ENCODE measurements at regions not wholly inside any gene's neighbourhood (a gene's known extent, or its start where the extent isn't known, plus 50 kb on each side); places are given as distances from the start of the nearest gene placed in this dataset.
"Not testable (repeated sequence)": the region's sequence is repeated elsewhere in the genome, so short reads cannot be mapped to it uniquely, and the experiment has no call there.

GRCh38 chr16:87198328-87198832 is 118.8 kb downstream of the C16orf95 start:
- no peak for DNase-seq

GRCh38 chr16:87198881-87199280 is 118.3 kb downstream of the C16orf95 start:
- DNase-seq: no peak

- no peak for DNase-seq
Measured at GRCh38 chr16:87199379-87199778, 117.8 kb downstream of the C16orf95 start.

- no peak for DNase-seq
Measured at GRCh38 chr16:87199901-87200300, 117.3 kb downstream of the C16orf95 start.

- no peak for DNase-seq
Measured at GRCh38 chr16:87200637-87201036, 116.6 kb downstream of the C16orf95 start.

- DNase-seq: no peak
Measured at GRCh38 chr16:87201052-87201451, 116.1 kb downstream of the C16orf95 start.

GRCh38 chr16:87201790-87202189 is 115.4 kb downstream of the C16orf95 start:
- DNase-seq: no peak

GRCh38 chr16:87202346-87202745 is 114.8 kb downstream of the C16orf95 start:
- DNase-seq: no peak

GRCh38 chr16:87203060-87203656 is 114.0 kb downstream of the C16orf95 start:
- DNase-seq: no peak

- no peak for DNase-seq
Measured at GRCh38 chr16:87206646-87207451, 110.3 kb downstream of the C16orf95 start.

GRCh38 chr16:87207509-87207908 is 109.7 kb downstream of the C16orf95 start:
- no peak for DNase-seq

- DNase-seq: no peak
Measured at GRCh38 chr16:87207965-87208364, 109.2 kb downstream of the C16orf95 start.

GRCh38 chr16:87208968-87209367 is 108.2 kb downstream of the C16orf95 start:
- not testable (repeated sequence) for DNase-seq

GRCh38 chr16:87209808-87210512 is 107.2 kb downstream of the C16orf95 start:
- no peak for DNase-seq

- no peak for DNase-seq
Measured at GRCh38 chr16:87210894-87211293, 106.3 kb downstream of the C16orf95 start.

GRCh38 chr16:87212026-87212425 is 105.2 kb downstream of the C16orf95 start:
- no peak for DNase-seq

- no peak for DNase-seq
Measured at GRCh38 chr16:87213536-87213935, 103.7 kb downstream of the C16orf95 start.

- DNase-seq: no peak
Measured at GRCh38 chr16:87216148-87216840, 100.9 kb downstream of the C16orf95 start.

- no peak for DNase-seq
Measured at GRCh38 chr16:87216841-87217275, 100.3 kb downstream of the C16orf95 start.

- not testable (repeated sequence) for DNase-seq
Measured at GRCh38 chr16:87217802-87218201, 99.4 kb downstream of the C16orf95 start.

GRCh38 chr16:87218281-87219055 is 98.7 kb downstream of the C16orf95 start:
- DNase-seq: no peak

GRCh38 chr16:87219287-87219909 is 97.8 kb downstream of the C16orf95 start:
- DNase-seq: no peak
